Cardiac muscle cell (in vitro differentiated cells and primary cell): ENCODE measurements at regions not wholly inside any gene's neighbourhood (a gene's known extent, or its start where the extent isn't known, plus 50 kb on each side); places are given as distances from the start of the nearest gene placed in this dataset.

Source experiments
- DNase-seq, 2 donors: peaks; one replicate each; pipeline versions ENCODE4 v3.0.0 to v3.0.0-alpha.2; 2010 to 2017; ENCODE audit warnings: low read depth in 1 of 2, low spot score in 1 of 2
- H3K27ac ChIP-seq: fragments of 200-600 bp; sonication (generic); 2 replicates; pipeline ENCODE4 v1.5.1; 2016
- H3K27me3 ChIP-seq: fragments of 200-600 bp; sonication (generic); 2 replicates; pipeline ENCODE4 v1.6.0; 2016; ENCODE audit warnings: control low read depth
- H3K36me3 ChIP-seq: fragments of 200-600 bp; sonication (generic); 2 replicates; pipeline ENCODE4 v1.5.1; 2016; ENCODE audit warnings: control low read depth
- H3K4me1 ChIP-seq: fragments of 200-600 bp; sonication (generic); 2 replicates; pipeline ENCODE4 v1.8.1; 2017; ENCODE audit warnings: low read depth, mild to moderate bottlenecking, mixed run types
- H3K4me3 ChIP-seq: fragments of 200-600 bp; sonication (generic); 2 replicates; pipeline ENCODE4 v1.5.1; 2016; ENCODE audit warnings: mild to moderate bottlenecking
- H3K9me3 ChIP-seq: fragments of 200-600 bp; sonication (generic); 2 replicates; pipeline ENCODE4 v1.5.1; 2017; ENCODE audit warnings: low read depth, mild to moderate bottlenecking, control low read depth
- CTCF ChIP-seq: IDR thresholded peaks from 2 replicates; pipeline ENCODE4 v1.5.1; 2012; ENCODE audit warnings: low read depth, mild to moderate bottlenecking, low read length

DNA sequence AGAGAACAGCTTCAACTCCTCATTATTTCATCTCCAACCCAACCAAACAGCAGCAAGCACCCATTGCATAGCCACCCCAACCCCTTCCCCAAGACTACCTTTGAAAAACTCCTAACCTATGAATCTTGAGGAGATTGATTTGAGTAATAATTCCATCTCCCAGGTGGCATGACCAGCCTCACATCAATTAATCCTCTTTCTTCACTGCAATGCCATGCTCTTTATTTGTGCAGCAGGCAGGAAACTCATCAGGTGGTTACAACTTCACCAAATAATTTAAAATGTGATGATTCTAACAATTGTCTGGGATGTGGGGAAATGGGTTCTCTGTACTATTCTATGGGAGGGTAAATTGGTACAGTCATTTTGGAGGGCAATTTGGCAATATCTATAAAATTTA lies 68.1 kb upstream of the POMGNT2 start:
- Histone ChIP-seq H3K36me3 (no peaks in the 10 kb centered on the region), H3K9me3 (no peaks in the 10 kb centered on the region), H3K27me3 (no peaks in the 10 kb centered on the region), H3K4me1 (no peaks in the 10 kb centered on the region), H3K27ac (no peak overlapping the region), H3K4me3 (no peak overlapping the region)
- no peak for TF ChIP-seq CTCF
- DNase-seq: no peak

- DNase-seq: no peak
- Histone ChIP-seq H3K36me3 (no peaks in the 10 kb centered on the region), H3K27me3 (no peaks in the 10 kb centered on the region), H3K4me1 (no peaks in the 10 kb centered on the region), H3K9me3 (no peaks in the 10 kb centered on the region), H3K4me3 (no peak overlapping the region), H3K27ac (no peak overlapping the region)
- no peak for TF ChIP-seq CTCF
Measured at GRCh38 chr3:43171748-43172147, 65.9 kb upstream of the POMGNT2 start.

DNA sequence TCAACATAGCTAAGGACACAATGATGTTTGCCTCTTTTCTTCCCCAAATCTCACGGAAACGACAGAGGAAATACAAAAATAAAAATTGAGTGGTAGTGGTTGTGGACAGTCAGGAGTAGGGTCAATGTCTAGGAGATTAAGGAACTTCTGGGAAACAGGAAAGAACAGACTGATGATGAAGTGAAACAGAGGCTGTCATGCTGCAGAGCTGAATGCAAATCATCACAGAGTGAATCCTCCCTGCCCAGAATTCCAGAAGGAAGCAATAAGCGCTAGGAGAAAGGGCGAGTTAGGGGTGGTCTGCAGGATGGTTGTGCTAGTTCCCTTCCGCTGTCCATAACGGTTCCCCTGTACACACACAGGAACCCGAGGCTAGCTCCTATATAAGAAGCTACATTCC lies 64.7 kb upstream of the POMGNT2 start:
- Histone ChIP-seq H3K36me3 (no peaks in the 10 kb centered on the region), H3K27me3 (no peaks in the 10 kb centered on the region), H3K27ac (no peak overlapping the region), H3K9me3 (no peaks in the 10 kb centered on the region), H3K4me1 (no peaks in the 10 kb centered on the region), H3K4me3 (no peak overlapping the region)
- no peak for DNase-seq
- no peak for TF ChIP-seq CTCF

- no peaks in the 10 kb centered on the region for H3K27me3 ChIP-seq
- no peak for DNase-seq
- TF ChIP-seq CTCF: no peak
Measured at GRCh38 chr3:43169987-43170386, 64.1 kb upstream of the POMGNT2 start.

GRCh38 chr3:43166406-43166805 lies 60.5 kb upstream of the POMGNT2 start:
- H3K27ac ChIP-seq: no peak overlapping the region
- no peak for TF ChIP-seq CTCF
- no peak overlapping the region for H3K4me3 ChIP-seq
- H3K36me3 ChIP-seq: no peaks in the 10 kb centered on the region
- H3K4me1 ChIP-seq: no peaks in the 10 kb centered on the region
- H3K9me3 ChIP-seq: no peaks in the 10 kb centered on the region
- DNase-seq: no peak
- H3K27me3 ChIP-seq: no peaks in the 10 kb centered on the region

More at GRCh38 chr3:43169987-43170386, 64.1 kb upstream of the POMGNT2 start:
- Histone ChIP-seq H3K4me1 (no peaks in the 10 kb centered on the region), H3K27ac (no peak overlapping the region), H3K9me3 (no peaks in the 10 kb centered on the region), H3K36me3 (no peaks in the 10 kb centered on the region), H3K4me3 (no peak overlapping the region)

DNA sequence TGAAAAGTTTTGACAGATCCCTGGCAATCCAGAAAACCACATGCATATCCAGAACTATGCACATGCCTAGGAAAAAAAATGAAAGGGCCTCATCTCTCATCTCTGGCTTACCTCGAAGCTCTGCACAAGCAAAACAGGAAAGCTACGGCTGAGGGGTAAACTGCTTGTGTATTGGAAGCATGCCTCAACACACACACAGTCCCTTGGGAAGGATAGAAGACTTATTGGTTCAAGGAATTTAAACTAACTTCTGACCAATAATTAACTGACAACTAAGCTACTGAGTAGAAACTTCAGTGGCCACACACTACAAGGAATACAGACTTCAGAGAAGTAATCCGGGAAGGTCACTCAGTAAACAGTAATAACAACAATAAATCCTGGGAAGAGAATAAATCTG lies 59.9 kb upstream of the POMGNT2 start:
- H3K36me3 ChIP-seq: no peaks in the 10 kb centered on the region
- H3K27me3 ChIP-seq: no peaks in the 10 kb centered on the region
- H3K4me1 ChIP-seq: no peaks in the 10 kb centered on the region
- no peak overlapping the region for H3K27ac ChIP-seq
- TF ChIP-seq CTCF: no peak
- no peak overlapping the region for H3K4me3 ChIP-seq
- H3K9me3 ChIP-seq: no peaks in the 10 kb centered on the region
- DNase-seq: no peak
